DMS 273 (cell line): ENCODE measurements at regions not wholly inside any gene's neighbourhood (a gene's known extent, or its start where the extent isn't known, plus 50 kb on each side); places are given as distances from the start of the nearest gene placed in this dataset.

ENCODE experiments used
- DNase-seq: peaks from one replicate; lab custom pipeline; 2025; ENCODE audit not compliant: unreplicated experiment; lab: John Stamatoyannopoulos, UW

DNA sequence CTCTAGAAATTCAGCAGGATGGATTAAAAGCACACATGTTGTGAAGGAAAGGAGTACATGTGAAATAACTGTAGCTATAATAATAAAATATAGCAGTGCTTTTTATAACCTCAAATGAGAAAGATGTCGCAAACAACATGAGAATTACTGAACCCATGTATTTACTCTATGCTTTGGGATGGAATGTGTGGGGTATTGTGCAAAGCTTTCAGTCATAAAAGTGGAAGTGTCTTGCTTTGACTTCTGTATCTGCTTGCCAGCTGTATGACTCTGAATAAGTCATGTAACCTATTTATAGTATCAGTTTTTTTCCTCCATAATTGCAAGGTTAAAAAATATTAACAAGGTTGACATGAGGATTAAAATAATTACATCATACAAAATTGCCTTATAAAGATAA, 519.3 kb upstream of the CADM2 start:
- DNase-seq: no peak

DNA sequence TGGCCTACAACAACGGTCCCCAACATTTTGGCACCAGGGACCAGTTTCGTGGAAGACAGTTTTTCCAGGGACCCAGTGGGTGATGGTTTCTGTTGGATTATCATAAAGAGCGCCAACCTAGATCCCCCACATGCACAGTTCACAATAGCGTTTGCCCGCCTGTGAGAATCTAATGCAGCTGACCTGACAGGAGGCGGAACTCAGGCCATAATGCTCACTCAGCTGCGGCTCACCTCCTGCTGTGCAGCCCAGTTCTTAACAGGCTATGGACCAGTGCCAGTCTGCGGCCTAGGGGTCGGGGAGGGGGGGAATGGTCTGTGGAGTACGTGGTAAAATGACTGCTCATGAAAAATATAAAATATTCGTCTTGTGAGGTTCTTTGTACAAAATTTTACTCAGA, 518.5 kb upstream of the CADM2 start:
- DNase-seq: no peak

DNA sequence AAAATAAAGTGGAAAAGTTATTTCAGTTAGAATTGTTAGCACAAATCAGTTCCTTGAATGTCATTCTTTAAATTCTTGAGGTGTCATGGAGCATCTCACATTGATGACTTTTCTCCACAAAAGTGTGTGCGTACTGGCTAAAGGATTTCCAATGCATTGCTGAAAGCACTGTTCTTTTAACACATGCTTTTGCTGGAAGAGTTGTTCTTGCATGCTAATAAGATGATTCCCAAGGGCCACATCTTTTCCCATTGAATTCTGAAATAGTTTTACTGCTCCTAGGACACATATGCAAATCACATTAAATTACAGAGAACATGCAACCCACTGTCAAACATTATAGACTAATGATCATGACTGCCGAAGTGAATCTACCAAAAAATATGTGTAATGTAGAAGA, 516.3 kb upstream of the CADM2 start:
- DNase-seq: no peak

- DNase-seq: no peak
Measured at GRCh38 chr3:84444726-84445521, 513.9 kb upstream of the CADM2 start.

GRCh38 chr3:84487296-84487695, 471.5 kb upstream of the CADM2 start:
- DNase-seq: no peak

- no peak for DNase-seq
Measured at GRCh38 chr3:84504761-84505160, 454.0 kb upstream of the CADM2 start.

DNA sequence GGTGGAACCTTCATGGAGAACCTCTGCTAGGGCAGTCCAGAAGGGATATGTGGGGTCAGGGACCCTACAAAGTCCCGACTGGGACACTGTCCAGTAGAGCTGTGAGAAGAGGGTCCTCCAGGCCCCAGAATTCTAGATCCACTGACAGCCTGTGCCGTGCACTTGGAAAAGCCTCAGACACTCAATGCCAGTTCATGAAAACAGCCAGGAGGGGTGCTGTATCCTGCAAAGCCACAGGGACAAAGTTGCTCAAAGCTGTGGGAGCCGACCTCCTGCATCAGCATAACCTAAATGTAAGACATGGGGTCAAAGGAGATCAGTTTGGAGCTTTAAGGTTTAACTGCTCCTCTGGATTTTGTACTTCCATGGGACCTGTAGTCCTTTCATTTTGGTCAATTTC, 448.8 kb upstream of the CADM2 start:
- DNase-seq: no peak

GRCh38 chr3:84522893-84523292, 435.9 kb upstream of the CADM2 start:
- DNase-seq: no peak

DNA sequence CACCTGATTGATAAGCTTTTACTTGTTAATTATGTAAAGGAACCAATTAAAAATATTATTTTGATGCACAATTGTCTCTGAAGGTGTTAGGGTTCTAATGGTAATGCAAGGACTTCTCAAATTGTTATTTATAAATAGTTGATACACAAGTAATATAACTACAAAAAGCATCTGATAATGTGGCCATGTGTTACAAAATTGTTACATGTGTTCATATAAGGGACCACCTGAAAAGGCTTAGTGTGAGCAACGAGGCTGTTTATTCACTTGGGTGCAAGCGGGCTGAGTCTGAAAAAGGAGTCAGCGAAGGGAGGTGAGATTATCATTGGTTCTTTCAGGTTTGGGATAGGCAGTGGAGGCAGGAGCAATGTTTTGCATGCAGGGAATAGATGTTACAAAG, 421.9 kb upstream of the CADM2 start:
- no peak for DNase-seq

DNA sequence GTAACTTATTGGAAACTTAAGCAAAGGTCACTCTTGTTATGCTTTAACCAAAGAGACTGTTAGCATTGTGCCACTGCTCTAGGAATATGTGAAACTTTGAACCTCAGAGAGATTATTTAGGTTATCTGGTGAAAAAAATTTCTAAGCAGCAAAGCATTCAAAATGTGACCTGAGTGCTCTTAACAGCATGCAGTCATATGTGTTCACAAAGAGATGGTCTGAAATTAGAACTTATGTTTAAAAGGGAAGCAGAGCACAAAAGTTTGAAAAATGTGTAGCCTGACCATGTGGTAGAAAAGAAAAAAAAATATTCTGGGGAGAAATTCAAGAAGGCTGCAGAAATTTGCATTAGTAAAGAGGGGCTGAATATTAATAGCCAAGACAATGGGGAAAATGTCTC, 420.2 kb upstream of the CADM2 start:
- no peak for DNase-seq

DNA sequence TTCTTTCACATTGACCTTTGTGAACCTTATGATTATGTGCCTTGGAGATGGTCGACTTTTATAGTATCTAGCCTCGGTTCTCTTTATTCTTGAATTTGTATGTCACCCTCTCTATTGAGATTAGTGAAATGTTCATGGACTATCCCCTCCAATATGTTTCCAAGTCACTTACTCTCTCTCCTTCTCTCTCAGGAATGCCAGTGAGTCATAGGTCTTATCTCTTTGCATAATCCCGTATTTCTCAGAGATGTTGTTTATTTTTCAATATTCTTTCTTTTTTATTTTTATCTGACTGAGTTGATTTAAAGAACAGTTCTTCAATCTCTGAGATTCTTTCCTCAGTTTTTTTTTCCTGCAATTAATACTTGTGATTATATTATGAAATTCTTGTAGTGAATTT, 411.6 kb upstream of the CADM2 start:
- no peak for DNase-seq

DNA sequence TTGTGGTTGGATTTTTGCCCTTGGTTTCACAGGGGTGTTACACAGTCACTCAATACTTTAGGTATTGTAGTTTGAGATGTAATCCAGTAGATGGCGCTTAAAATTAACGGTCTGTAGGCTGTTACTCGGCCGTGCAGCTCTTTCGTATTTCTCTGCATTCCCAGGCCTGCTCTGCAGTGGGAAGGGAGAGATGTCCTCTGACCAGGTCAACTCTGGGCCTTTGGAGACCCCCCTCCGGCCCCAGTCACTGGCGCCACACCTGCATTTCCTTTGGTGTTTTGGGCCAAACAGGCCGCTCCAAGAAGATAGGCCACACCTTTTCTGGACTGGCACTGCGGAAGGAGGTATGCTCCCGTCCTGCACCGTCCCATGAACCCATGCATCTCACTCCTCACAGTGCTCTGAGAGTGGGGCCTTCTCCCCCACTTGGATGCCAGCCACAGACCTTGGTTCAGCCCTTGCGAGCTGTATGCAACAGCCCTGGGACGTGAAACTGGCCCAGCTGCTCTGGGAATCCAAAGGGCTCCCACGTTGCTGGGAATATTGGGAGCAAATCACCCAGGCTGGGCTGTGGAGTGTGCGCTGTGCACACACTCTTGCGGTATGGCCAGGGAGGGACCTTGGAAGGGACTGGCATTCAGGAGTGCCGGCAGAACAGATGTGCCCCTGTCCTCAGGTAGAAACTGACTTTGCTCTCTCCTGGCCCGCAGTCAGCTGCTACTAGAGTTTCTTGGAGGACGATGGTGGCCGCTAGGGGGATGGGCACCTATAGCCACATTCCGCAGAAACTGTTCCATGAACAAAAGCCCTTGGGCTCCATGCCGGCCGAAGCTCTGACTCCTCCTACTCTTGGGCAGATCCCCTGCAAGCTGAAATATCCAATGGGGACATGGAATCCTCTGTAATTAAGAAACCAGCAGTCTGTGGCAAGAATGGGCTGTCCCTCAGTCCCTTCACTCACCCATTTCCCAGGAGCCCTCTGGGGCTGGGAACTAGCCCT, 410.5 kb upstream of the CADM2 start:
- DNase-seq: peak; percentile 44

GRCh38 chr3:84555629-84556028, 403.2 kb upstream of the CADM2 start:
- DNase-seq: no peak

DNA sequence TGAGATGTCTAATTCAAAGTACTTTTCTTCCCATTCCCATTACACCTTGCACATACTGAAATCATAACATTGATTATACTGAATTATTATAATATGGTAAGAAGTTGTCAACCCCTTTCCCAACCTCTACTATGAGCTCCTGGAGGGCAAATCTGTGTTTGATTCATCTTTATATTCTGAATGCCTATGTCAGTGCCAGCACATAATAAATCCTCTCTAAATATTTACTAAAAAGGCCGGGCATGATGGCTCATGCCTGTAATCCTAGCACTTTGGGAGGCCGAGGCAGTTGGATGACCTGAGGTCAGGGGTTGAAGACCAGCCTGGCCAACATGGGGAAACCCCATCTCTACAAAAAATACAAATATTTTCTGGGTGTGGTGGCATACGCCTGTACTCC, 392.5 kb upstream of the CADM2 start:
- no peak for DNase-seq

DNA sequence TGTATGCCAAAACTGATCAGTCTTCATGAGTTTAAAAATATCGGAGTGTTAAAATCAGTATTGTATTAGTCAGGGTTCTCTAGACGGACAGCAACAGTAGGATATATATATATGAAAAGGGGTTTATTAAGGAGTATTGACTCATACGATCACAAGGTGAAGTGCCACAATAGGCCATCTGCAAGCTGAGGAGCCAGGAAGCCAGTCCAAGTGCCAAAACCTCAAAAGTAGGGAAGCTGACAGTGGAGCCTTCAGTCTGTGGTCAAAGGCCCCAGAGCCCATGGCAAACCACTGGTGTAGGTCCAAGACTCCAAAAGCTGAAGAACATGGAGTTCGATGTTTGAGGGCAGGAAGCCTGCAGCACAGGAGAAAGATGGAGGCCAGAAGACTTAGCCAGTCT, 391.0 kb upstream of the CADM2 start:
- no peak for DNase-seq

GRCh38 chr3:84573962-84574361, 384.8 kb upstream of the CADM2 start:
- DNase-seq: no peak

DNA sequence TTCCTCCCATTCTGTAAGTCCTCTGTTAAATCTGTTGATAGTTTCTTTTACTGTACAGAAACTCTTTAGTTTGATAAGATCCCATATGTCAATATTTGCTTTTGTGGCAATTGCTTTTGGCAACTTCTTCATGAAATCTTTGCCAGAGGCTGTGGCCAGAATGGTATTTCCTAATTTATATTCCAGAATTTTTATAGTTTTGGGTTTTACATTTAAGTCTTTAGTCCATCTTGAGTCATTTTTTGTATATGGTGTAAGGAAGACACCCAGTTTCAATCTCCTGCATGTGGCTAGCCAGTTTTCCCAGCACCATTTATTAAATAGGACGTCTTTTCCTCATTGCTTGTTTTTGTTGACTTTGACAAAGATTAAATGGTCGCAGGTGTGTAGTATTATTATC, 372.4 kb upstream of the CADM2 start:
- peak; percentile 10 for DNase-seq

GRCh38 chr3:84600703-84601225, 358.0 kb upstream of the CADM2 start:
- DNase-seq: peak; percentile 38

- DNase-seq: peak; percentile 93
Measured at GRCh38 chr3:84601303-84601702, 357.5 kb upstream of the CADM2 start.

DNA sequence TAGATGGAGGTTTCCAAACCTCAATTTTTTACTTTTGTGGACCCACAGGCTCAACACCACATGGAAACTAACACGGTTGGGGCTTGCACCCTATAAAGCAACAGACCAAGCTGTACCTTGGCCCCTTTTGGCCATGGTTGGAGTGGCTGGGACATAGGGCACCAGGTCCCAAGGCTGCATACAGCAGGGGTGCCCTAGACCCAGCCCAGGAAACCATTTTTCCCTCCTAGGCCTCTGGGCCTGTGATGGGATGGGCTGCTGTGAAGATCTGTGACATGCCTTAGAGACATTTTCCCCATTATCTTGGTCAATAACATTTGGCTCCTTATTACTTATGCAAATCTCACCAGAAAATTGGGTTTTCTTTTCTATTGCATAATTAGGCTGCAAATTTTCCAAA, 337.0 kb upstream of the CADM2 start:
- DNase-seq: no peak

DNA sequence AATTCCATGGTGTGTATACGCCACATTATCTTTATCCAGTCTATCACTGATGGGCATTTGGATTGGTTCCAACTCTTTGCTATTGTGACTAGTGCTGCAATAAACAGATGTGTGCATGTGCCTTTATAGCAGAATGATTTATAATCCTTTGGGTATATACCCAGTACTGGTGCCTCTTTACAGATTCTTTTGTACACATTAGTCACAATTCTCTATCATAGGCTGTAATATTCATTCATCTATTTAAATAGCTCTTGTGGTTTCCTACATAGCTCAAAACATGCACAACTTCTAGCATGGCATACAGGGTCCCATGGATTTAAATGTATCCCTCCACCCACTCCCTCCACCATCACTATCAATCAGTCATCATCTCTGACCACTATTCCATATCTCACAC, 324.1 kb upstream of the CADM2 start:
- no peak for DNase-seq

- DNase-seq: no peak
Measured at GRCh38 chr3:84637272-84637671, 321.5 kb upstream of the CADM2 start.
